ENCODE measurements at regions not wholly inside any gene's neighbourhood (a gene's known extent, or its start where the extent isn't known, plus 50 kb on each side); places are given as distances from the start of the nearest gene placed in this dataset.

DNA sequence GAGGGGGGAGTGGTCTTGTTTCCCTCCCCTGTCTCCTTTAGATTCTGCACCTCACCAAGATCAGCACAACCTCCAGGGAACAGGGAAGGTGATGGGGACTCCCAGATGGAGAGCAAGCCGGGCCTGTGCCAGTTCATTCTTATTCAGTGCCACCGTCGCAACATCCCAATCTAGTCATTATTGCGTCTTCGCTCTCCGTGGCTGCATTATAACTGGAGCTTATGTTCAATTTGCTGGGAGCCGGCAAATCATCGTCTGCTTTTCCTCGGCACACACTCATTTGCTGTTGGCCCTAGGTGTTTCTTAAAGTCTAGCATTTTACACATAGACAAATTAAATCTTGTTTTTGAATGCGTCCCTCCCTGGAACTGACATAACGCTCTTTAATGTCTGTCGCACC, 1269.7 kb downstream of the BRD1 start:
- Histone ChIP-seq H3K27ac (ENCODE audit: insufficient read depth, low read length) (no peak overlapping the region), H3K23ac (ENCODE audit: low read depth, low read length) (no peak overlapping the region), H4K91ac (ENCODE audit: insufficient read depth, low read depth, low read length) (no peak overlapping the region), H4K8ac (ENCODE audit: low read depth in 2 of 2, low read length in 2 of 2) (no peak overlapping the region), H2BK15ac (ENCODE audit: low read depth, low read length) (no peak overlapping the region), H2AK5ac (ENCODE audit: low read depth, low read length) (no peak overlapping the region), H3K4me1 (ENCODE audit: control insufficient read depth, insufficient read depth, low read length) (no peaks in the 10 kb centered on the region), H3K36me3 (ENCODE audit: control insufficient read depth, insufficient read depth, low read length) (no peaks in the 10 kb centered on the region), H3K18ac (ENCODE audit: low read depth, low read length) (no peak overlapping the region), H3K79me1 (ENCODE audit: low read depth in 1 of 2, low read length in 2 of 2) (no peaks in the 10 kb centered on the region), H3K4ac (ENCODE audit: low read depth, low read length) (no peak overlapping the region), H3K9me1 (ENCODE audit: insufficient read depth, low read length) (no peaks in the 10 kb centered on the region), H4K5ac (ENCODE audit: low read depth, low read length) (no peak overlapping the region), H3K14ac (replicated peaks; ENCODE audit: low read depth, low read length) (no peak overlapping the region), H2BK20ac (ENCODE audit: low read depth, low read length) (no peak overlapping the region), H3K9me3 (ENCODE audit: control insufficient read depth, insufficient read depth, low read length) (peaks cover 56% of the 10 kb centered on the region), H3K56ac (ENCODE audit: extremely low read depth, insufficient read depth, low read length) (no peak overlapping the region), H3K9ac (ENCODE audit: low read depth, low read length) (no peak overlapping the region), H2AK9ac (replicated peaks; ENCODE audit: low read depth, low read length, poor library complexity) (no peak overlapping the region), H2BK120ac (ENCODE audit: low read depth, low read length) (no peak overlapping the region), H3K27me3 (ENCODE audit: control insufficient read depth, insufficient read depth, low read length) (no peaks in the 10 kb centered on the region), H4K20me1 (ENCODE audit: insufficient read depth, low read length) (no peaks in the 10 kb centered on the region), H2AFZ (replicated peaks; ENCODE audit: low read length, poor library complexity) (no peak overlapping the region), H2BK5ac (ENCODE audit: low read depth, low read length, poor library complexity, severe bottlenecking) (no peak overlapping the region), H3K4me3 (ENCODE audit: insufficient read depth, low read depth, low read length) (no peak overlapping the region), H3K4me2 (ENCODE audit: low read depth, low read length) (no peak overlapping the region)
- in situ Hi-C loops (cut with MboI; ENCODE audit: low sequenced_read_pairs) (no loop called here), intact Hi-C loops (cut with micrococcal nuclease) (no loop called here), dilution Hi-C loops (cut with HindIII; ENCODE audit: low sequenced_read_pairs, unreplicated experiment) (no loop called here)
- TF ChIP-seq, protein P1, sequence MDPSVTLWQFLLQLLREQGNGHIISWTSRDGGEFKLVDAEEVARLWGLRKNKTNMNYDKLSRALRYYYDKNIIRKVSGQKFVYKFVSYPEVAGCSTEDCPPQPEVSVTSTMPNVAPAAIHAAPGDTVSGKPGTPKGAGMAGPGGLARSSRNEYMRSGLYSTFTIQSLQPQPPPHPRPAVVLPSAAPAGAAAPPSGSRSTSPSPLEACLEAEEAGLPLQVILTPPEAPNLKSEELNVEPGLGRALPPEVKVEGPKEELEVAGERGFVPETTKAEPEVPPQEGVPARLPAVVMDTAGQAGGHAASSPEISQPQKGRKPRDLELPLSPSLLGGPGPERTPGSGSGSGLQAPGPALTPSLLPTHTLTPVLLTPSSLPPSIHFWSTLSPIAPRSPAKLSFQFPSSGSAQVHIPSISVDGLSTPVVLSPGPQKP (IDR thresholded peaks at IDR 0.05; ENCODE audit: borderline replicate concordance, low read depth, low read length) = no peak
- no peak for TF ChIP-seq MAFK (IDR thresholded peaks at IDR 0.05; ENCODE audit: low read depth, low read length)
- ChIA-PET CTCF (no interaction called here), POLR2A (ENCODE audit: unreplicated experiment) (no interaction called here)
- 88% methylated on average over 8 of the region's 12 CpGs; no CpG with 5 or more reads in 1 of the 2 experiments for WGBS, 2 experiments (ENCODE audit: extremely low coverage in 2 of 2, insufficient read length in 1 of 2)
- no peak for ATAC-seq (ENCODE audit: low read depth)
- BruUV-seq (replicated peaks) = no TSS peak
- no peak for DNase-seq

Measured in IMR-90 (cell line).